ENCODE measurements at regions not wholly inside any gene's neighbourhood (a gene's known extent, or its start where the extent isn't known, plus 50 kb on each side); places are given as distances from the start of the nearest gene placed in this dataset.

GRCh38 chr9:18067548-18068120 is 406.3 kb upstream of the ADAMTSL1 start:
- Mint-ChIP-seq H3K36me3 (no peaks in the 10 kb centered on the region), H3K4me3 (no peak overlapping the region), H3K9me3 (no peaks in the 10 kb centered on the region), H3K4me1 (no peaks in the 10 kb centered on the region), H3K27ac (no peak overlapping the region), H3K27me3 (no peaks in the 10 kb centered on the region)
- no peak for DNase-seq
- no peak for ATAC-seq (replicated peaks)

DNA sequence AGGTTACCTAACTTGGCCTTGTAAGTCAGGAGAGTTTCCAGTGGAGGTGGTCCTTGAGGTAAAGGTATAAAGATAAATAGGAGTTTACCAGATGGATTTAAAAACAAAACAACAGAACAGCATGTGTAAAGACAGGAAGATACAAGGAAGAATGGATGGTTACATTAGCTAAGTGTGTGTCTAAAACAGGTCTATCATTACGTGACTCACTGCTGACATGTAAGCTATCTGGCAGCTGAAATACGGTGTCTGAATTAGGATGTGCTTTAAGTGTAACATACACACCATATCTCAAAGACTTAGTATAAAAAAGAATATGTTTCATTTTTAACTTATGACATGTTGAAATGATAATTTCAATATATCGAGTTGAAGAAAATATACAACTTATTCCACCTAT is 405.1 kb upstream of the ADAMTSL1 start:
- no peaks in the 10 kb centered on the region for H3K36me3 Mint-ChIP-seq
- H3K4me3 Mint-ChIP-seq: no peak overlapping the region
- no peak overlapping the region for H3K27ac Mint-ChIP-seq
- DNase-seq (no peak), ATAC-seq (replicated peaks) (no peak)
- H3K9me3 Mint-ChIP-seq: no peaks in the 10 kb centered on the region
- no peaks in the 10 kb centered on the region for H3K4me1 Mint-ChIP-seq
- no peaks in the 10 kb centered on the region for H3K27me3 Mint-ChIP-seq

- Mint-ChIP-seq H3K4me1 (no peaks in the 10 kb centered on the region), H3K9me3 (no peaks in the 10 kb centered on the region), H3K36me3 (no peaks in the 10 kb centered on the region), H3K27me3 (no peaks in the 10 kb centered on the region), H3K4me3 (no peak overlapping the region), H3K27ac (no peak overlapping the region)
- no peak for ATAC-seq (replicated peaks)
- no peak for DNase-seq
Measured at GRCh38 chr9:18071651-18072060, 402.3 kb upstream of the ADAMTSL1 start.

DNA sequence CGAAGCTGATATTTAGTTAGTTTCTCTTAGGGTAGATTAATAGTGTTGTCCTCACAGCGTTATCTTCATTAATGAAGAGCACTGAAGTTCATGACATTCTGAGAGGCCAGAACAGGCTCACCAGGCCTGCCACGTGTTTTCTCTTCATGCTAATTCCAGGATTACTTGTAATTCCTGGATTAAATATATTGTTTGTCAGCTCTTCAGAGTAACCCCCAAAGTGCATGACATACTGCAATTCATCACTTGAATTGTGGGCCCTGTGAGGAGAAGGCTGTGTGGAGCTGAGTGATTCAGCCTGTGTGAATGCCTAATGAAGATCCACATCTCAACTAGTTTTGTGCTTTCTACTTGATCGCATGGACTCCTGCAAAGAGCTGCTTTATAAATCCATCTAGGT is 401.0 kb upstream of the ADAMTSL1 start:
- H3K27me3 Mint-ChIP-seq: no peaks in the 10 kb centered on the region
- ATAC-seq (replicated peaks) (no peak), DNase-seq (no peak)
- no peak overlapping the region for H3K4me3 Mint-ChIP-seq
- no peak overlapping the region for H3K27ac Mint-ChIP-seq
- H3K4me1 Mint-ChIP-seq: no peaks in the 10 kb centered on the region
- H3K36me3 Mint-ChIP-seq: no peaks in the 10 kb centered on the region
- no peaks in the 10 kb centered on the region for H3K9me3 Mint-ChIP-seq

DNA sequence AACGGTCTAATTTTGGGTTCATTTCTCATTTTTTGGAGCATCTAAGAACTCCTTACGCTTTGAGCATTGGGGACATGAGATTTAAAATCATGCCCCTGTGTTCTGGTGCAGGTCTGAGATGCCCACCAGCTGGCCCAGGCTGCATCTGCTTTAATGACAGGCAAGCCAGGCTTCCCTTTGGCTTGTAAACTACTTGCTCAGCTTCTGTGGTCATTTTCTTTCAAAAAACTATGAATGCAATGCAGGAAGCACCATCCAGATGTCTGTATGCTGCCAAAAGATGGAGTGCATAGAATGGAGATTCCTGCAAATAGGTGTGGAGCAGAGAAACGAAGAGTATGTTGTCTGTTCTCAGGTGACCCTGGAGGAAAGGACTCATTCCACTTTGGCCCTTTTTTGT is 399.9 kb upstream of the ADAMTSL1 start:
- Mint-ChIP-seq H3K4me3 (no peak overlapping the region), H3K9me3 (no peaks in the 10 kb centered on the region), H3K27ac (no peak overlapping the region), H3K36me3 (no peaks in the 10 kb centered on the region), H3K4me1 (no peaks in the 10 kb centered on the region), H3K27me3 (no peaks in the 10 kb centered on the region)
- DNase-seq (no peak), ATAC-seq (replicated peaks) (no peak)

GRCh38 chr9:18075253-18075952 is 398.6 kb upstream of the ADAMTSL1 start:
- no peak overlapping the region for H3K4me3 Mint-ChIP-seq

GRCh38 chr9:18077941-18078678 is 395.8 kb upstream of the ADAMTSL1 start:
- Mint-ChIP-seq H3K27ac (no peak overlapping the region), H3K9me3 (no peaks in the 10 kb centered on the region), H3K4me3 (no peak overlapping the region), H3K36me3 (no peaks in the 10 kb centered on the region), H3K27me3 (no peaks in the 10 kb centered on the region), H3K4me1 (no peaks in the 10 kb centered on the region)
- ATAC-seq (replicated peaks) (no peak), DNase-seq (no peak)

More at GRCh38 chr9:18075253-18075952, 398.6 kb upstream of the ADAMTSL1 start:
- H3K9me3 Mint-ChIP-seq: no peaks in the 10 kb centered on the region
- no peak for ATAC-seq (replicated peaks)
- no peaks in the 10 kb centered on the region for H3K36me3 Mint-ChIP-seq
- no peaks in the 10 kb centered on the region for H3K27me3 Mint-ChIP-seq
- H3K27ac Mint-ChIP-seq: no peak overlapping the region
- DNase-seq: no peak
- H3K4me1 Mint-ChIP-seq: no peaks in the 10 kb centered on the region

DNA sequence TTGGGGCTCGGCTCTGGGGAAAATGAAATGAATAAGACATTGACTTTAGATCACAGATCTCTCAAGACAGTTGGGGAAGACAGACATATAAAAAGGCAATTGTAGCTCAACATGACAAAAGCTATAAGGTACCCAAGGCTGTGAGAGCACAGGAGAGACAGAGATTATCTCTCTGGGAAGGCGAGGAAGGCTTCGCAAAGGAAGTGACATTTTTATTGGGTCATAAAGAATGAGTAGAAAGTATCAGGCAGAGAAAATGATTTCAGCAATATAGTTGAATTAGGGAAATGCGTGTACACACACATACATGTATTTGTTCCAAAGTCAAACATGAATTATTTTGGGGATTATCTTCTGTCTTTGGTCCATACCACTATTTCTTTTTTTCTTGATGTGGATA is 381.8 kb upstream of the ADAMTSL1 start:
- Mint-ChIP-seq H3K9me3 (peaks cover 0 to 4% of the 10 kb centered on the region in 2 donors), H3K4me1 (no peaks in the 10 kb centered on the region), H3K36me3 (no peaks in the 10 kb centered on the region), H3K4me3 (no peak overlapping the region), H3K27me3 (no peaks in the 10 kb centered on the region), H3K27ac (no peak overlapping the region)
- no peak for ATAC-seq (replicated peaks)
- no peak for DNase-seq

DNA sequence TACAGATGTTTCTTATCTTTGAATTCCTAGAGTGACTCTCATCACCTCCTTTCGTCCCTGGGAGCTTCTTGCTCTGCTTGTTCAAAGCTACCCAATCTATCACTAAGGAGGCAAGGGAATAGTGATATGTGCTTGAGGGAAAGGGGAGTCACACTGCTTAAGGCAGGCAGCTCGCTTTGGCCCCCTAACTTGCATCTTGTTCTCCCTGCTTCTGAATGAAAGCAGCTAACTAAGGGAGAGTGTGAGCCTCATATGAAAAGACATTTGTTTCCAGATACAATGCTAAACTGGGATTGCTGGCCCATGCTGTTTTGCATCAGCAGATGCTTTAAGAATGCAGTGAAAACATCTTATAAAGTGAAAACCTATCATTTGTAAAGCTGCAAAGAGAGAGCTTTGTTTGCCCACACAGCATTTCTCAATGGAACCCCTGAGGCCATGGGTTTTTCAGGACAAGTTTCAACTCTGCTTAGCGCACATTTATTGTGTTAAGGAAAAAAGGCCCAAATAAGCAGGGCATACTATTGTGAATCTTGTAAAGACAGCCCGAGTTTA is 367.9 kb upstream of the ADAMTSL1 start:
- no peaks in the 10 kb centered on the region for H3K36me3 Mint-ChIP-seq
- ATAC-seq (replicated peaks) (no peak), DNase-seq (no peak)
- no peak overlapping the region for H3K27ac Mint-ChIP-seq
- H3K4me3 Mint-ChIP-seq: no peak overlapping the region
- H3K4me1 Mint-ChIP-seq: no peaks in the 10 kb centered on the region
- no peaks in the 10 kb centered on the region for H3K27me3 Mint-ChIP-seq
- no peaks in the 10 kb centered on the region for H3K9me3 Mint-ChIP-seq

GRCh38 chr9:18109675-18110074 is 364.3 kb upstream of the ADAMTSL1 start:
- ATAC-seq (replicated peaks): no peak
- Mint-ChIP-seq H3K4me1 (no peaks in the 10 kb centered on the region), H3K9me3 (peaks cover 4% of the 10 kb centered on the region in 2 donors), H3K27me3 (no peaks in the 10 kb centered on the region), H3K4me3 (no peak overlapping the region), H3K36me3 (no peaks in the 10 kb centered on the region), H3K27ac (no peak overlapping the region)
- DNase-seq: no peak

DNA sequence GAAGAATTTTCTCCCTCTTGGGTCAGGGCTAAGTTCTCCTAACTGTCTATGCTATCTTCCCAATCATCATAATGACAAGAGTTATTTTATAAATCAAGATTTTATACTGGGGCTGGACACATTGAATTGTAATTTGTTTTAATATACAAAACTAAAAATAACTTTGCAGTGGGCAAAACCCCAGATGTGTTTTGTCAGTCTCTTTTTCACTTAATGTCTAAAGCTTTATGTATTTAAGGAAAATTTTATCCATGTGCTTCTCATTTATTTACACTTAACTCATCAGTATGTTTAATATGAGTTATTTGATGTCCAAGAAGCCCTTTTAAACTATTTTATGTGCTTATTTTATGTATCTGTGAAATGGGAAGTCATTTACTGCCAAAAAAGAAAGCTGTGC is 362.8 kb upstream of the ADAMTSL1 start:
- Mint-ChIP-seq H3K4me3 (no peak overlapping the region), H3K27me3 (no peaks in the 10 kb centered on the region), H3K36me3 (no peaks in the 10 kb centered on the region), H3K9me3 (peaks cover 4 to 5% of the 10 kb centered on the region in 2 donors), H3K4me1 (no peaks in the 10 kb centered on the region), H3K27ac (no peak overlapping the region)
- DNase-seq (no peak), ATAC-seq (replicated peaks) (no peak)

GRCh38 chr9:18114559-18115475 is 359.1 kb upstream of the ADAMTSL1 start:
- no peak for DNase-seq
- Mint-ChIP-seq H3K4me3 (no peak overlapping the region), H3K36me3 (no peaks in the 10 kb centered on the region), H3K27ac (no peak overlapping the region), H3K27me3 (no peaks in the 10 kb centered on the region), H3K4me1 (no peaks in the 10 kb centered on the region), H3K9me3 (peaks cover 4 to 5% of the 10 kb centered on the region in 2 donors)
- ATAC-seq (replicated peaks): no peak

DNA sequence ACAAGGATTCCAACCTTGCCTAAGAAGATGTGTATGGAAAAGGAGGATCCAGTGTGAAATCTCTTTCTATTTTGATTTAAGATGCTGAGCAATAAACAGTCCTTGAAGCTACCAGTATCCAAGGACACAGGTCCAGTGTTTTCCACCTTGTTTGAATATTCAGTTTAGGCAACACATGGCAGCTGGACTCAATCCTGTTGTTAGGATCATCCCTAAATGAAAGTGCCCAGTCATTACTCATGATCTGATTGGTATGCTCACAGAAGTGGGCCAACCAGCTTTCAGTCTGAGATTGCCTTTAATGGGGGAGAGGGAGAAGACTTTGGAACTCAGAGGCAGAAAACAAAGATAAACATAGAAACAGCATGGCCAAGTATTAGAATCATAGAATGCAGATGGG is 355.7 kb upstream of the ADAMTSL1 start:
- no peak for ATAC-seq (replicated peaks)
- H3K4me1 Mint-ChIP-seq: no peaks in the 10 kb centered on the region
- no peak overlapping the region for H3K27ac Mint-ChIP-seq
- H3K9me3 Mint-ChIP-seq: peaks cover 4% of the 10 kb centered on the region in 2 donors
- H3K4me3 Mint-ChIP-seq: no peak overlapping the region
- DNase-seq: no peak
- no peaks in the 10 kb centered on the region for H3K36me3 Mint-ChIP-seq
- H3K27me3 Mint-ChIP-seq: no peaks in the 10 kb centered on the region

DNA sequence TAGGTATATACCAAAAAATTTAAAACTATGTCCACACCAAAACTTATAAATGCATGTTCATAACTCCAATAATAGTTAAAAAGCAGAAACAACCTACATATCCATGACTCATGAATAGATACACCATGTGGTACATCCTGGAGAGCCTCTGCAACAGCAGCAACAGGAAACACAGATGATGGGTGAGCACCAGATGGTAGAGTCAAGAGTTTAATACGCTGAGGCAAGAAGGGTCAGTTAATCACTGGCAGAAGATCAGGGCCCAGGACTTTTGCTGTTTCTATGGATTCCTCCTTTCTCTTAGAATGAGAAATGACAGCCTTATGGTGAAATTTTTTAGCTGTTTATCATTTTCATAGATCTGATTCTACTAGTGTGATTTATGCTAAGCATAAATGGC is 351.8 kb upstream of the ADAMTSL1 start:
- DNase-seq (no peak), ATAC-seq (replicated peaks) (no peak)
- Mint-ChIP-seq H3K4me1 (no peaks in the 10 kb centered on the region), H3K36me3 (peaks cover 0 to 1% of the 10 kb centered on the region in 2 donors), H3K27me3 (no peaks in the 10 kb centered on the region), H3K27ac (no peak overlapping the region), H3K4me3 (no peak overlapping the region), H3K9me3 (peaks cover 3% of the 10 kb centered on the region in 2 donors)

Measured in stimulated activated naive B cell treated with anti-CD40 and anti-IgM and Interleukin-4, amounts not matched to agents 10 μg/mL and 1 μg/mL and 100 μg/mL, for 72 hours (primary cell).